ENCODE measurements at regions not wholly inside any gene's neighbourhood (a gene's known extent, or its start where the extent isn't known, plus 50 kb on each side); places are given as distances from the start of the nearest gene placed in this dataset.
"Not testable (repeated sequence)": the region's sequence is repeated elsewhere in the genome, so short reads cannot be mapped to it uniquely, and the experiment has no call there.

- DNase-seq (ENCODE audit: low spot score) = peak; percentile 14
These were observed 50.4 kb upstream of the SOD1 start for GRCh38 chr21:31609081-31609480.

GRCh38 chr21:31607791-31608190, 51.7 kb upstream of the SOD1 start:
- DNase-seq (ENCODE audit: low spot score) = no peak

GRCh38 chr21:31606081-31606874, 53.2 kb upstream of the SOD1 start:
- DNase-seq (ENCODE audit: low spot score) = no peak

GRCh38 chr21:31604591-31605190, 54.8 kb upstream of the SOD1 start:
- peak; percentile 78 for DNase-seq (ENCODE audit: low spot score)

- no peak for DNase-seq (ENCODE audit: low spot score)
These were observed 59.9 kb upstream of the SOD1 start for GRCh38 chr21:31599563-31599962.

GRCh38 chr21:31599013-31599412, 60.5 kb upstream of the SOD1 start:
- DNase-seq (ENCODE audit: low spot score) = no peak

GRCh38 chr21:31597683-31598082, 61.8 kb upstream of the SOD1 start:
- DNase-seq (ENCODE audit: low spot score) = no peak

DNA sequence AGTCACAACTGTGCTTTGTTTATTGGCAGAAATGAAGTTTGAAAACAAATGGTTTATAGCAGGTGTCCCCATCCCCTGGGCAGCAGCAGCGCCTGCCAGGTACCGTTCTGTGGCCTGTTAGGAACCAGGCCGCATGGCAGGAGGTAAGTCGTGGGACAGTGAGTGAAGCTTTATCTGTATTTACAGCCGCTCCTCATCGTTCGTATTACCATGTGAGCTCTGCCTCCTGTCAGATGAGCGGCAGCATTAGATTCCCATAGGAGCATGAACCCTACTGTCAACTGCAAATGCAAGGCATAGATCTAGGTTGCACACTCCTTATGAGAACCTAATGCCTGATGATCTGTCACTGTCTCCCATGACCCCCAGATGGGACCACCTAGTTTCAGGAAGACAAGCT, 63.4 kb upstream of the SOD1 start:
- no peak for DNase-seq (ENCODE audit: low spot score)

- DNase-seq (ENCODE audit: low spot score) = no peak
These were observed 64.8 kb upstream of the SOD1 start for GRCh38 chr21:31594726-31595125.

DNA sequence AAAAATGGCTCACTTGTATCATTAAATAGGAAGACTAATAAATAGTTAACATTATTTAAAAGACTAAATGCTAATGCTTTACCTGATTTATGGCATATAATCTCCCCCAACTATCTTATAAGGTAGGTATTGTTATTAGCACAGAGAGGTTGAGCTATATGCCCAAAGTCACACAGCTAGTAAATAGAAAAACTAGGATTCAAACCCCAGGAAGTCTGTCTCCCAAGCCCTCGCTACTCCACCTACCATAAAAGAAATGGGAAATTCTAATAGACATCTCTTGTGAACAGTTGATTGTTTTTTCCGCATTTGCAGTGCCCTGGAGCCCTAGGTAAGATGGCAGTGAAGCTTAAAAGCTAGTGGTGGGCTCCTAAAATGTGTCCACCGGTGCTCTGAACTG, 65.2 kb upstream of the SOD1 start:
- no peak for DNase-seq (ENCODE audit: low spot score)

GRCh38 chr21:31592963-31593560, 66.4 kb upstream of the SOD1 start:
- DNase-seq (ENCODE audit: low spot score) = no peak

GRCh38 chr21:31592516-31592915, 67.0 kb upstream of the SOD1 start:
- no peak for DNase-seq (ENCODE audit: low spot score)

- DNase-seq (ENCODE audit: low spot score) = no peak
These were observed 69.7 kb upstream of the SOD1 start for GRCh38 chr21:31589820-31590219.

DNA sequence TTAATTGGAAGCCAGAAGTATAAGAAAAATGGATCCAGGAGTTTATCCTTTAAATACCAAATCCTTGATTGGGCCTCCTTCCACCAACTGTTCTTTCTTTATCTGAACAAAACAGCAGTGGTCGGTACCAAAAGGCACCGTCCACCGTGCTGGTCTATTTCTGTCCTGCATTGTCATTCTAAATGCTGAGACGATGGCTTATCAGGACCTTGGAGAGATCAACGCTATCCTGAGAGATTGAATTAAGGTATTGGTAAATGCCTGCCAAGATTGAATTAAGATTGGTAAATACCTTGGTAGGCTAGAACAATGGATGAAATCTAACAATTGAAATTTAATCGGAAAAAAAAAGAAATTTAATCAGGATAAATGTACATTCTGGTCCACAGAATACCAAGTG, 73.4 kb upstream of the SOD1 start:
- no peak for DNase-seq (ENCODE audit: low spot score)

- DNase-seq (ENCODE audit: low spot score) = not testable (repeated sequence)
These were observed 75.6 kb upstream of the SOD1 start for GRCh38 chr21:31583937-31584336.

GRCh38 chr21:31583498-31583897, 76.0 kb upstream of the SOD1 start:
- DNase-seq (ENCODE audit: low spot score) = no peak

- peak; percentile 63 for DNase-seq (ENCODE audit: low spot score)
These were observed 78.6 kb upstream of the SOD1 start for GRCh38 chr21:31580866-31581276.

GRCh38 chr21:31577271-31577670, 82.2 kb upstream of the SOD1 start:
- no peak for DNase-seq (ENCODE audit: low spot score)

DNA sequence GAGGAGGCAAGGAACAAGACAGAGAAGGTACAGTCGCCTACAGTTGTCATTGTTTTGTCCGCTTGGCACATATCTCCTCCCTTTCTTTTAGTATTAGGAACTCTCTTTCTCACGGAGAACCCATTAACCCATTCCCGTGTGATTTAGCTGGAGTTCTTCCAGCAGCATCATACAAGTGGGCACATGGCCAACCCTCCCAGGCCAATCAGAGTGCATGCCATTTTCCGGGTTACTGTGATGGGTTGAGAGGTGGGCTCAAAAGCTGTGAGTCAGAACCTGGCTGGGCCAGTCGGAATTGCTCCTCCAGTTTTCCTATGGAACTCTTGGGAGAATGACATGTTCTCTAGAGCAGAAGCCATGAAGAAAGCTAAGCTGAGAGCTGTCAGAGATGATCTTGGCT, 83.1 kb upstream of the SOD1 start:
- DNase-seq (ENCODE audit: low spot score) = no peak

- DNase-seq (ENCODE audit: low spot score) = no peak
These were observed 86.3 kb upstream of the SOD1 start for GRCh38 chr21:31573217-31573616.

GRCh38 chr21:31571879-31572278, 87.6 kb upstream of the SOD1 start:
- no peak for DNase-seq (ENCODE audit: low spot score)

DNA sequence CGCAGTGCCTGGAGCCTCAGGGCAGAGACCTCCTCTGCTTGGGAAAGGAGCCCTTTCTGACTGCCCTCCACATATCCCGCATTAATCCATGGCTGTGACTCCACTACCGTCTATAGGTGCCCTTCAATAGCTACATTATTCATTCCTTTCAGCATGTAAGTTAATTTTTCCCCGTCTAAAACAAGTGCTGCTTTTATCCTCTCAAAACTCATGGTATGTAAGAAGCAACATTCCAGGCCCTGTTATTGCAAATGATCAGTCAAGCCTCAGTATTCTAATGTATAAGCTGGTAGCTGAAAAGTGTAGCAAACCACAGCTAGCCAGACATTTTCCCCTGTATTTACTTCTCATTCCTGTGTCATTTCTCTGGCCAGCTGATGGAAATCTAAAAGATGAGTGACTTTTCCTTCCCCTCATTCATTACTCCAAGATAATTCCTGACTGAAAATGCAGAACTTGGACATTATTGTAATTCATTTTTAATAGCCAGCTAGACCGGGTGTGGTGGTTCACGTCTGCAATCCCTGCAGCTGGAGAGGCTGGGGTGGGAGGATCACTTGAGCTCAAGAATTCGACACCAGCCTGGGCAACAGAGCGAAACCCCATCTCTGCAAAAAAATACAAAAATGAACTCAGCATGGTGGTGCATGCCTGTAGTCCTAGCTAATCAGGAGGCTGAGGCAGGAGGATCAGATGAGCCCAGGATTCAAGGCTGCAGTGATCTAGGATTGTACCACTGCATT, 88.5 kb upstream of the SOD1 start:
- DNase-seq (ENCODE audit: low spot score) = no peak

- DNase-seq (ENCODE audit: low spot score) = no peak
These were observed 92.9 kb upstream of the SOD1 start for GRCh38 chr21:31566611-31567010.

Measured in RKO (cell line).